BLaER1 (cell line): ENCODE measurements at regions not wholly inside any gene's neighbourhood (a gene's known extent, or its start where the extent isn't known, plus 50 kb on each side); places are given as distances from the start of the nearest gene placed in this dataset.

Experiments used
- H3K27ac ChIP-seq: shearing (Covaris generic); formaldehyde crosslinking; 2 replicates; pipeline ENCODE4 v1.8.1; 2022
- H3K27me3 ChIP-seq: shearing (Covaris generic); formaldehyde crosslinking; 2 replicates; pipeline ENCODE4 v1.8.1; 2022
- H3K36me3 ChIP-seq: shearing (Covaris generic); formaldehyde crosslinking; 2 replicates; pipeline ENCODE4 v1.8.1; 2022
- H3K4me1 ChIP-seq: shearing (Covaris generic); formaldehyde crosslinking; 2 replicates; pipeline ENCODE4 v1.8.1; 2022
- H3K4me2 ChIP-seq: shearing (Covaris generic); formaldehyde crosslinking; 2 replicates; pipeline ENCODE4 v1.8.1; 2022
- H3K4me3 ChIP-seq: shearing (Covaris generic); formaldehyde crosslinking; 2 replicates; pipeline ENCODE4 v1.8.1; 2022
- H3K9ac ChIP-seq: shearing (Covaris generic); formaldehyde crosslinking; 2 replicates; pipeline ENCODE4 v1.8.1; 2022
- H3K9me3 ChIP-seq: shearing (Covaris generic); formaldehyde crosslinking; 2 replicates; pipeline ENCODE4 v1.8.1; 2022
- H4K20me1 ChIP-seq: shearing (Covaris generic); formaldehyde crosslinking; 2 replicates; pipeline ENCODE4 v1.8.1; 2022
- Cebpa-rat ChIP-seq: shearing (Covaris generic); IDR thresholded peaks from 2 replicates; pipeline ENCODE4 v1.8.1; 2022

GRCh38 chr10:78925800-78926319 lies 142.9 kb upstream of the ZMIZ1 start:
- Histone ChIP-seq H3K27ac (no peak overlapping the region), H3K36me3 (no peaks in the 10 kb centered on the region), H4K20me1 (no peaks in the 10 kb centered on the region), H3K27me3 (no peaks in the 10 kb centered on the region; the same call in 1 of the 2 replicates), H3K4me1 (no peaks in the 10 kb centered on the region), H3K9ac (no peak overlapping the region), H3K4me3 (no peak overlapping the region), H3K9me3 (no peaks in the 10 kb centered on the region), H3K4me2 (no peak overlapping the region)
- TF ChIP-seq Cebpa-rat = no peak

- TF ChIP-seq Cebpa-rat = no peak
- Histone ChIP-seq H4K20me1 (no peaks in the 10 kb centered on the region), H3K4me2 (no peak overlapping the region), H3K27ac (no peak overlapping the region), H3K36me3 (no peaks in the 10 kb centered on the region), H3K4me3 (no peak overlapping the region), H3K9me3 (no peaks in the 10 kb centered on the region), H3K4me1 (no peaks in the 10 kb centered on the region), H3K9ac (no peak overlapping the region), H3K27me3 (no peaks in the 10 kb centered on the region; the same call in 1 of the 2 replicates)
These were observed 141.3 kb upstream of the ZMIZ1 start for GRCh38 chr10:78927257-78927995.

- TF ChIP-seq Cebpa-rat = no peak
- Histone ChIP-seq H3K9me3 (no peaks in the 10 kb centered on the region), H3K4me3 (no peak overlapping the region), H3K36me3 (no peaks in the 10 kb centered on the region), H3K4me2 (no peak overlapping the region), H3K27ac (no peak overlapping the region), H3K9ac (no peak overlapping the region), H4K20me1 (no peaks in the 10 kb centered on the region), H3K27me3 (no peaks in the 10 kb centered on the region; the same call in 1 of the 2 replicates), H3K4me1 (no peaks in the 10 kb centered on the region)
These were observed 140.4 kb upstream of the ZMIZ1 start for GRCh38 chr10:78928330-78928729.

GRCh38 chr10:78929541-78929940 lies 139.2 kb upstream of the ZMIZ1 start:
- Histone ChIP-seq H3K9me3 (no peaks in the 10 kb centered on the region), H3K27ac (no peak overlapping the region), H3K4me1 (no peaks in the 10 kb centered on the region), H3K4me3 (no peak overlapping the region), H3K27me3 (no peaks in the 10 kb centered on the region; the same call in 1 of the 2 replicates), H3K4me2 (no peak overlapping the region), H3K9ac (no peak overlapping the region), H4K20me1 (no peaks in the 10 kb centered on the region), H3K36me3 (no peaks in the 10 kb centered on the region)
- TF ChIP-seq Cebpa-rat = no peak

GRCh38 chr10:78931321-78932053 lies 137.3 kb upstream of the ZMIZ1 start:
- Histone ChIP-seq H3K4me1 (no peaks in the 10 kb centered on the region), H3K4me2 (no peak overlapping the region), H3K27ac (no peak overlapping the region)

DNA sequence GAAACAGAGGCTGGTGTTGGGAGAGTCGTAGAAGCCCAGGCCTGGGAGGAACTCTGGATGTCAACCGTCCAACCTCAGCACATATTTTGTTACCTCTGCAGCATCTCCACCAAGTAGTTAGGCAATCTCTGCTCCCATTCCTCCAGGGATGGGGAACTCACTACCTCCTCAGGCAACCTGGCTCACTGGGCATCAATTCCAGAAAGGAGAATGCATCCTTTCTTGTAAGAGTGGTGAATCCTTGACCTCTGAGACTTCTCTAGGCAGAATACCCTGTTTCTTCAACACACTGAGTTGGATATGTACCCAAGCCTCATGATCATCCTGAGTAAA lies 136.7 kb upstream of the ZMIZ1 start:
- Histone ChIP-seq H4K20me1 (no peaks in the 10 kb centered on the region), H3K27me3 (no peaks in the 10 kb centered on the region), H3K9me3 (no peaks in the 10 kb centered on the region), H3K4me2 (no peak overlapping the region), H3K4me1 (no peaks in the 10 kb centered on the region), H3K9ac (no peak overlapping the region), H3K4me3 (no peak overlapping the region), H3K36me3 (no peaks in the 10 kb centered on the region), H3K27ac (no peak overlapping the region)
- TF ChIP-seq Cebpa-rat = no peak

More at GRCh38 chr10:78931321-78932053, 137.3 kb upstream of the ZMIZ1 start:
- Histone ChIP-seq H3K4me3 (no peak overlapping the region), H3K36me3 (no peaks in the 10 kb centered on the region), H3K27me3 (no peaks in the 10 kb centered on the region), H3K9ac (no peak overlapping the region), H3K9me3 (no peaks in the 10 kb centered on the region), H4K20me1 (no peaks in the 10 kb centered on the region)
- TF ChIP-seq Cebpa-rat = no peak

DNA sequence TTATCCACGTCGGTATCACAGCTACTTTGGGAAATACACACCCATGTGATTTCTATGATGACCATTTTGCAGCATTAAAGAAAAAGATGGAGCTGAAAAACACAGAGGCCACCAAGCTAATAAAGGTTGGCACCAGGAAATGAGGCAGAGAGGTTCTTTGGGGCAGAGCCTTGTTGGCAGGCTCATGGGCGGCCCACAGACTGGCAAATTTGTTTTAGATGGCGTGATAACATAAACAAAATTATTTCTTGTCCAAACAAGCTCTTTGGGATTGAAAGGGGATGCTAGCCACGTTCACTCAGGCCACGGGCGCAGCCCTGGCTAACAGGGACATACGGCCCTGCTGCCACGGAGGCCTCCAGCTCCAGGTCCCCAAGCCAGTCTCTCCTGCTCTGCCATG lies 135.9 kb upstream of the ZMIZ1 start:
- Histone ChIP-seq H3K4me3 (no peak overlapping the region), H3K9me3 (no peaks in the 10 kb centered on the region), H3K4me2 (no peak overlapping the region), H4K20me1 (no peaks in the 10 kb centered on the region), H3K27ac (no peak overlapping the region), H3K4me1 (no peaks in the 10 kb centered on the region), H3K9ac (no peak overlapping the region), H3K36me3 (no peaks in the 10 kb centered on the region), H3K27me3 (no peaks in the 10 kb centered on the region)
- no peak for TF ChIP-seq Cebpa-rat

- no peak overlapping the region for H3K27ac ChIP-seq
- no peak overlapping the region for H3K9ac ChIP-seq
- H3K36me3 ChIP-seq = no peaks in the 10 kb centered on the region
- no peaks in the 10 kb centered on the region for H3K4me1 ChIP-seq
- H4K20me1 ChIP-seq = no peaks in the 10 kb centered on the region
- H3K9me3 ChIP-seq = no peaks in the 10 kb centered on the region
- no peak overlapping the region for H3K4me2 ChIP-seq
- no peak overlapping the region for H3K4me3 ChIP-seq
- TF ChIP-seq Cebpa-rat = no peak
- H3K27me3 ChIP-seq = no peaks in the 10 kb centered on the region
These were observed 134.8 kb upstream of the ZMIZ1 start for GRCh38 chr10:78933828-78934531.

DNA sequence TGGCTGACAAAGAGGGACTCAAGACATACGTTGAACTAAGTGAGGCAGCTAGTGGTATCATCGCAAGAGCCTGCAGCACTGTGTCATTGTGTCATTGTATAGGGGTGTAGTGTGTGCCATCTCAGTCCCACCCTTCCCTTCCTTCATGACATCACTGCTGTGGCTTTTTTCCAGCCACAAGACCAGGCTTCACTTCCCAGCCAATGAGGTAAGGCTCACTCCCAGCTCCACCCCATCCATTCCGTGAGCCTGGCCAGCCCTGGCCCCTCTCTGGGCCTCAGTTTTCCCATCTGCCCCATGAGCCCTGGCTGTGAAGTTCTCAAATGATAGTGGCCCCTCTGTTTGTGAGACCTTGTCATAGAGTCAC lies 134.3 kb upstream of the ZMIZ1 start:
- Histone ChIP-seq H3K4me2 (no peak overlapping the region), H3K4me1 (no peaks in the 10 kb centered on the region), H3K9me3 (no peaks in the 10 kb centered on the region), H4K20me1 (no peaks in the 10 kb centered on the region), H3K27ac (no peak overlapping the region), H3K9ac (no peak overlapping the region), H3K27me3 (no peaks in the 10 kb centered on the region), H3K4me3 (no peak overlapping the region), H3K36me3 (no peaks in the 10 kb centered on the region)
- TF ChIP-seq Cebpa-rat = no peak
